WTC11 (cell line): ENCODE measurements at regions not wholly inside any gene's neighbourhood (a gene's known extent, or its start where the extent isn't known, plus 50 kb on each side); places are given as distances from the start of the nearest gene placed in this dataset.

Experiments
- CREB1 ChIP-seq: sonication (generic); formaldehyde crosslinking; IDR thresholded peaks from 2 replicates; pipeline ENCODE4 v1.8.0; 2023; ENCODE audit warnings: mild to moderate bottlenecking, missing genetic modification reagents
- JUN ChIP-seq: sonication (generic); formaldehyde crosslinking; IDR thresholded peaks from 2 replicates; pipeline ENCODE4 v1.8.0; 2023; ENCODE audit warnings: mild to moderate bottlenecking, missing genetic modification reagents
- MXD4 ChIP-seq: fragments of 250-450 bp; sonication (Bioruptor Pico); IDR thresholded peaks from 2 replicates; pipeline ENCODE4 v1.8.0; 2021; ENCODE audit warnings: mild to moderate bottlenecking, moderate library complexity, borderline replicate concordance
- NFE2L1 ChIP-seq: sonication (generic); formaldehyde crosslinking; IDR thresholded peaks from 2 replicates; pipeline ENCODE4 v1.8.1; 2023; ENCODE audit warnings: missing genetic modification reagents
- TP53 ChIP-seq: sonication (generic); formaldehyde crosslinking; IDR thresholded peaks from 2 replicates; pipeline ENCODE4 v1.8.1; 2023; ENCODE audit warnings: mild to moderate bottlenecking, missing genetic modification reagents
- ZNF263 ChIP-seq: sonication (generic); formaldehyde crosslinking; IDR thresholded peaks from 2 replicates; pipeline ENCODE4 v1.8.1; 2022; ENCODE audit warnings: low read depth, mild to moderate bottlenecking, moderate library complexity, missing genetic modification reagents
- ZNF671 ChIP-seq: fragments of 250-450 bp; sonication (Bioruptor Pico); IDR thresholded peaks from 2 replicates; pipeline ENCODE4 v1.8.0; 2021; ENCODE audit warnings: mild to moderate bottlenecking
- TF ChIP-seq, protein P1 (sequence below): fragments of 200-600 bp; IDR thresholded peaks from 2 replicates; pipeline ENCODE4 v1.8.0; 2022; ENCODE audit warnings: antibody characterized with exemption
- TF ChIP-seq, protein P2 (sequence below): sonication (generic); formaldehyde crosslinking; IDR thresholded peaks from 2 replicates; pipeline ENCODE4 v1.8.1; 2023; ENCODE audit warnings: mild to moderate bottlenecking, missing genetic modification reagents, moderate library complexity

DNA sequence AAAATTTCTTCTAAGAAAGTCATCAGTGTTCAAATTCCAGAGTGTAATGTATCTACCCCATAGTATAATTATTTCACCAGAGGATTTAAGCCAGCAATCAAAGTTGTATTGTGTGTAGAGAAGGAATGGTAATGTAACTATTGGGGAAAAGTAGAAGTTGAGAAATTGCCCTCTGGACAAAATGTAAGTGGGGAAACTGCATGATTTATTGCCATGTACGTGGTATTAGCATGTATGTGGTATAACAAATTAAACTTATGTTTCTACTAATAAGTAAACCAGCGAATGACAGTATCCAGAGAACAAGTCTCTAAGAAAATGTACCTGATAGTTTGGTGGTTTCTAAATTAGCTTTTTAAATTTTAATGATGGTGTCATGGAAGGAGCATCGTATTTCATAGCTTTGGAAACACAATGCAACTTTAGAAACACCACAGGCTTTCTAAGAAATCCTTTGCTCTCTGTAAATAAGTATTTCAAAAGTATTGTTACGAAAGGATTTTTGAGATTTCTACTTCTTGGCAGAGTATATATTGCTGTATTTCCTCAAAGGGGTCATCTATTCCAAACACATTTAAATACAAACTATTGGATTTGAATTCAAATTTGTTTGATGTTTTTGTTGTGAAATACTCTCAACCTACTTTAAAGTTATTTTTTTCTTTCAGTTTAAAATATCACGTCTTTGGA lies 1018.9 kb upstream of the ZEB2 start:
- TF ChIP-seq, protein P1, sequence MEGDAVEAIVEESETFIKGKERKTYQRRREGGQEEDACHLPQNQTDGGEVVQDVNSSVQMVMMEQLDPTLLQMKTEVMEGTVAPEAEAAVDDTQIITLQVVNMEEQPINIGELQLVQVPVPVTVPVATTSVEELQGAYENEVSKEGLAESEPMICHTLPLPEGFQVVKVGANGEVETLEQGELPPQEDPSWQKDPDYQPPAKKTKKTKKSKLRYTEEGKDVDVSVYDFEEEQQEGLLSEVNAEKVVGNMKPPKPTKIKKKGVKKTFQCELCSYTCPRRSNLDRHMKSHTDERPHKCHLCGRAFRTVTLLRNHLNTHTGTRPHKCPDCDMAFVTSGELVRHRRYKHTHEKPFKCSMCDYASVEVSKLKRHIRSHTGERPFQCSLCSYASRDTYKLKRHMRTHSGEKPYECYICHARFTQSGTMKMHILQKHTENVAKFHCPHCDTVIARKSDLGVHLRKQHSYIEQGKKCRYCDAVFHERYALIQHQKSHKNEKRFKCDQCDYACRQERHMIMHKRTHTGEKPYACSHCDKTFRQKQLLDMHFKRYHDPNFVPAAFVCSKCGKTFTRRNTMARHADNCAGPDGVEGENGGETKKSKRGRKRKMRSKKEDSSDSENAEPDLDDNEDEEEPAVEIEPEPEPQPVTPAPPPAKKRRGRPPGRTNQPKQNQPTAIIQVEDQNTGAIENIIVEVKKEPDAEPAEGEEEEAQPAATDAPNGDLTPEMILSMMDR: no peak
- TF ChIP-seq ZNF263 (CRISPR knock-in tag) (no peak), ZNF671 (CRISPR knock-in tag) (no peak), NFE2L1 (CRISPR knock-in tag) (no peak), TP53 (CRISPR knock-in tag) (no peak), MXD4 (no peak), CREB1 (no peak), JUN (no peak)
- TF ChIP-seq, protein P2, sequence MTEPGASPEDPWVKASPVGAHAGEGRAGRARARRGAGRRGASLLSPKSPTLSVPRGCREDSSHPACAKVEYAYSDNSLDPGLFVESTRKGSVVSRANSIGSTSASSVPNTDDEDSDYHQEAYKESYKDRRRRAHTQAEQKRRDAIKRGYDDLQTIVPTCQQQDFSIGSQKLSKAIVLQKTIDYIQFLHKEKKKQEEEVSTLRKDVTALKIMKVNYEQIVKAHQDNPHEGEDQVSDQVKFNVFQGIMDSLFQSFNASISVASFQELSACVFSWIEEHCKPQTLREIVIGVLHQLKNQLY (CRISPR knock-in tag): no peak
